Thyroid gland (tissue), 4 donors: ENCODE measurements at regions not wholly inside any gene's neighbourhood (a gene's known extent, or its start where the extent isn't known, plus 50 kb on each side); places are given as distances from the start of the nearest gene placed in this dataset.

Source experiments
- DNase-seq, 2 donors: peaks; one replicate each; pipeline ENCODE4 v3.0.0-alpha.2; 2019
- H3K27ac ChIP-seq, 3 donors: fragments of 200-600 bp; sonication (generic); 1 replicate in 2 of 3; 2 replicates in 1 of 3; pipeline ENCODE4 v1.5.1; 2016 to 2019; ENCODE audit warnings: mild to moderate bottlenecking in 1 of 3, moderate library complexity in 1 of 3
- H3K27me3 ChIP-seq: fragments of 200-600 bp; sonication (generic); one replicate; pipeline ENCODE4 v1.5.1; 2019
- H3K36me3 ChIP-seq, 2 donors: fragments of 200-600 bp; sonication (generic); one replicate each; pipeline ENCODE4 v1.5.1; 2016 to 2019
- H3K4me1 ChIP-seq, 2 donors: fragments of 200-600 bp; sonication (generic); one replicate each; pipeline ENCODE4 v1.5.1; 2017 to 2019
- H3K4me3 ChIP-seq, 3 donors: fragments of 200-600 bp; sonication (generic); replicated peaks in 1 of 3; 1 replicate in 2 of 3; 2 replicates in 1 of 3; pipeline ENCODE4 v1.5.1; 2016; ENCODE audit warnings: mild to moderate bottlenecking in 1 of 3
- H3K9me3 ChIP-seq: fragments of 200-600 bp; sonication (generic); one replicate; pipeline ENCODE4 v1.5.1; 2017
- CTCF ChIP-seq, 6 experiments: fragments of 200-600 bp in 3 of 6; fragments of 450-650 bp in 3 of 6; sonication (generic) in 3 of 6; IDR thresholded peaks; one replicate each; pipeline ENCODE4 v1.5.1; 2016 to 2019; ENCODE audit warnings: antibody characterized with exemption in 6 of 6, mild to moderate bottlenecking in 2 of 6, inconsistent platforms in 1 of 6, moderate library complexity in 1 of 6
- POLR2A ChIP-seq, 2 donors: fragments of 450-650 bp; IDR thresholded peaks; one replicate each; pipeline ENCODE4 v1.6.1; 2017; ENCODE audit warnings: antibody characterized with exemption in 2 of 2, mild to moderate bottlenecking in 2 of 2, moderate library complexity in 1 of 2
- WGBS, 2 donors: methylation state at CpG; one replicate each; pipeline ENCODE4 v1.1.5; 2017; 5-methylcytosine and 5-hydroxymethylcytosine counted together
- intact Hi-C: fragments of 100-400 bp; cut with DNase I; formaldehyde crosslinking; loops from one replicate; pipeline ENCODE4 v1.15.1; 2023

GRCh38 chr13:70505809-70506208, 397.6 kb upstream of the KLHL1 start:
- Histone ChIP-seq H3K36me3 (no peaks in the 10 kb centered on the region), H3K27me3 (no peaks in the 10 kb centered on the region), H3K4me1 (no peaks in the 10 kb centered on the region), H3K27ac (no peak overlapping the region), H3K9me3 (no peaks in the 10 kb centered on the region), H3K4me3 (no peak overlapping the region)
- 82 to 86% methylated on average over 4 of the region's 4 CpGs for WGBS, 2 donors
- intact Hi-C loops: no loop called here
- no peak for DNase-seq
- TF ChIP-seq CTCF (IDR thresholded peaks at IDR 0.05) (no peak), POLR2A (IDR thresholded peaks at IDR 0.05) (no peak)

GRCh38 chr13:70502944-70503343, 394.7 kb upstream of the KLHL1 start:
- no peak for DNase-seq
- Histone ChIP-seq H3K36me3 (no peaks in the 10 kb centered on the region), H3K9me3 (no peaks in the 10 kb centered on the region), H3K27ac (no peak overlapping the region), H3K27me3 (no peaks in the 10 kb centered on the region), H3K4me1 (no peaks in the 10 kb centered on the region), H3K4me3 (no peak overlapping the region)
- TF ChIP-seq CTCF (IDR thresholded peaks at IDR 0.05) (no peak), POLR2A (IDR thresholded peaks at IDR 0.05) (no peak)
- intact Hi-C loops: no loop called here
- WGBS, 2 donors: 64% methylated on average over 1 of the region's 1 CpG

- H3K27ac ChIP-seq: no peak overlapping the region
- 78 to 91% methylated on average over 2 of the region's 2 CpGs for WGBS, 2 donors
- intact Hi-C loops: no loop called here
- H3K4me1 ChIP-seq: no peaks in the 10 kb centered on the region
- no peak for TF ChIP-seq CTCF (IDR thresholded peaks at IDR 0.05)
- H3K27me3 ChIP-seq: no peaks in the 10 kb centered on the region
- no peaks in the 10 kb centered on the region for H3K36me3 ChIP-seq
- DNase-seq: no peak
- no peaks in the 10 kb centered on the region for H3K9me3 ChIP-seq
- no peak overlapping the region for H3K4me3 ChIP-seq
Observed at GRCh38 chr13:70490320-70490935, 382.2 kb upstream of the KLHL1 start.

GRCh38 chr13:70484931-70485330, 376.7 kb upstream of the KLHL1 start:
- intact Hi-C loops: no loop called here
- DNase-seq: no peak
- TF ChIP-seq POLR2A (IDR thresholded peaks at IDR 0.05): no peak
- TF ChIP-seq CTCF (IDR thresholded peaks at IDR 0.05): no peak
- Histone ChIP-seq H3K27ac (no peak overlapping the region), H3K4me3 (no peak overlapping the region), H3K36me3 (no peaks in the 10 kb centered on the region), H3K27me3 (no peaks in the 10 kb centered on the region), H3K4me1 (no peaks in the 10 kb centered on the region), H3K9me3 (no peaks in the 10 kb centered on the region)
- 88 to 92% methylated on average over 7 of the region's 7 CpGs for WGBS, 2 donors

GRCh38 chr13:70483599-70484276, 375.5 kb upstream of the KLHL1 start:
- no peaks in the 10 kb centered on the region for H3K36me3 ChIP-seq
- no peak for TF ChIP-seq CTCF (IDR thresholded peaks at IDR 0.05)
- no peak for TF ChIP-seq POLR2A (IDR thresholded peaks at IDR 0.05)
- 96 to 98% methylated on average over 1 of the region's 1 CpG for WGBS, 2 donors
- H3K27ac ChIP-seq: no peak overlapping the region
- intact Hi-C loops: no loop called here
- no peak overlapping the region for H3K4me3 ChIP-seq
- H3K9me3 ChIP-seq: no peaks in the 10 kb centered on the region
- DNase-seq: no peak
- no peaks in the 10 kb centered on the region for H3K4me1 ChIP-seq
- H3K27me3 ChIP-seq: no peaks in the 10 kb centered on the region
